Astrocyte (in vitro differentiated cells and primary cell): ENCODE measurements at regions not wholly inside any gene's neighbourhood (a gene's known extent, or its start where the extent isn't known, plus 50 kb on each side); places are given as distances from the start of the nearest gene placed in this dataset.
"Not testable (repeated sequence)": the region's sequence is repeated elsewhere in the genome, so short reads cannot be mapped to it uniquely, and the experiment has no call there.

Experiments
- EZH2 ChIP-seq: IDR thresholded peaks from 2 replicates; pipeline ENCODE4 v1.6.1; 2012; ENCODE audit warnings: mild to moderate bottlenecking, low read length, inconsistent platforms; ENCODE audit not compliant: insufficient read depth
- TF ChIP-seq, protein P1 (sequence below): IDR thresholded peaks from 2 replicates; pipeline ENCODE4 v1.5.1; 2011; ENCODE audit warnings: low read depth, mild to moderate bottlenecking, inconsistent platforms, low read length, moderate library complexity; ENCODE audit not compliant: insufficient read depth

DNA sequence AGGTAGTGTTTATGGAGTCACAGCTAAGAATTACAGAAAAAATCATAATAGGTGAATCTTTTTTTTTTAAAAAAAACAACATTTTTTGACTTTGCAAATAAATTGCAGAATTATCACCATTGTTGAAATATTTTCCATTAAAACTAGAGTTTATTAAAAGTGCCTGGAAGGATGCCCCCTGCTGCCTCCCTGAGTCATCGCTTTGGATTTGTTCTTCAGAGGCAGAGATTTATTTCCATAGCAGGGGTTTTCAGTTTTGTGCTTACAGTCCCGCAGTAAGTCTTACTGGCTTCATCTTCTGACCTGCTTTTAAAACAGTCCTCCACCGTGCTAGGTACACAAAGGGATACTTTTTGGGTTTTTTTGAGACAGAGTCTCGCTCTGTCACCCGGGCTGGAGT lies 244.9 kb upstream of the PLGLB2 start:
- TF ChIP-seq, protein P1, sequence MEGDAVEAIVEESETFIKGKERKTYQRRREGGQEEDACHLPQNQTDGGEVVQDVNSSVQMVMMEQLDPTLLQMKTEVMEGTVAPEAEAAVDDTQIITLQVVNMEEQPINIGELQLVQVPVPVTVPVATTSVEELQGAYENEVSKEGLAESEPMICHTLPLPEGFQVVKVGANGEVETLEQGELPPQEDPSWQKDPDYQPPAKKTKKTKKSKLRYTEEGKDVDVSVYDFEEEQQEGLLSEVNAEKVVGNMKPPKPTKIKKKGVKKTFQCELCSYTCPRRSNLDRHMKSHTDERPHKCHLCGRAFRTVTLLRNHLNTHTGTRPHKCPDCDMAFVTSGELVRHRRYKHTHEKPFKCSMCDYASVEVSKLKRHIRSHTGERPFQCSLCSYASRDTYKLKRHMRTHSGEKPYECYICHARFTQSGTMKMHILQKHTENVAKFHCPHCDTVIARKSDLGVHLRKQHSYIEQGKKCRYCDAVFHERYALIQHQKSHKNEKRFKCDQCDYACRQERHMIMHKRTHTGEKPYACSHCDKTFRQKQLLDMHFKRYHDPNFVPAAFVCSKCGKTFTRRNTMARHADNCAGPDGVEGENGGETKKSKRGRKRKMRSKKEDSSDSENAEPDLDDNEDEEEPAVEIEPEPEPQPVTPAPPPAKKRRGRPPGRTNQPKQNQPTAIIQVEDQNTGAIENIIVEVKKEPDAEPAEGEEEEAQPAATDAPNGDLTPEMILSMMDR, result not testable (repeated sequence)
- TF ChIP-seq EZH2, result not testable (repeated sequence)
